GM12891 (cell line): ENCODE measurements at regions not wholly inside any gene's neighbourhood (a gene's known extent, or its start where the extent isn't known, plus 50 kb on each side); places are given as distances from the start of the nearest gene placed in this dataset.

Source experiments
- DNase-seq: peaks from one replicate; pipeline ENCODE4 v3.0.0; 2011; ENCODE audit warnings: low spot score; ENCODE audit not compliant: insufficient read length
- FAIRE-seq: peaks from 2 replicates; lab custom pipeline; 2011; peaks lifted over from hg19 to GRCh38; lab: Jason Lieb, UNC
- PAX5 ChIP-seq: IDR thresholded peaks from 2 replicates; pipeline ENCODE4 v1.6.1; 2011; ENCODE audit warnings: low read length, moderate library complexity, mild to moderate bottlenecking; ENCODE audit not compliant: insufficient read depth, severe bottlenecking
- POLR2A ChIP-seq: IDR thresholded peaks from 2 replicates; pipeline ENCODE4 v1.6.1; 2011; ENCODE audit warnings: low read depth, low read length, control low read depth
- POLR2AphosphoS5 ChIP-seq: IDR thresholded peaks from 2 replicates; pipeline ENCODE4 v1.6.1; 2011; ENCODE audit warnings: low read depth, low read length, control low read depth
- POU2F2 ChIP-seq: IDR thresholded peaks from 2 replicates; pipeline ENCODE4 v1.6.1; 2011; ENCODE audit warnings: low read depth, mild to moderate bottlenecking, control low read depth, low read length, moderate library complexity
- SPI1 ChIP-seq: IDR thresholded peaks from 2 replicates; pipeline ENCODE4 v1.6.1; 2011; ENCODE audit warnings: low read depth, low read length, control low read depth
- TAF1 ChIP-seq: IDR thresholded peaks from 2 replicates; pipeline ENCODE4 v1.6.1; 2011; ENCODE audit warnings: low read depth, low read length, control low read depth

DNA sequence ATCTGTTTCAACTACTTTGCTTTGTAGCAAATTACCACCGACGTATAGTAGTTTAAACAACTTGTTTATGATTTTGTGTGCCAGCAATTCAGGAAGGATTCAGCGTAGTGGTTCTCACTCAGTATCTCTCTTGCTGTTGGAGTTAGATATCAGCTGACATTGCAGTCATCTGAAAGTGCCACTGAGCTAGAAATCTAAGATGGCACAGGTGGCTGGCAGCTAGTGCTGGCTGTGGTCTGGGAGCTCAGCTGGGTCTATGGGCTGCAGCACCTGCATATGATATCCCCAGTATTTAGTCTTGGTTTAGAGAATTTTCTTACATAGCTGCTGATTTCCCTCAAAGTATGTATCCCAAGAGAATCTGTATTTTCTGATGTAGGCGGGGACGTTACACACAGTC lies 235.6 kb downstream of the SCG2 start:
- TF ChIP-seq POLR2AphosphoS5 (no peak), SPI1 (no peak), POU2F2 (no peak), POLR2A (no peak), TAF1 (no peak), PAX5 (no peak)
- no peak for DNase-seq
- no peak for FAIRE-seq

DNA sequence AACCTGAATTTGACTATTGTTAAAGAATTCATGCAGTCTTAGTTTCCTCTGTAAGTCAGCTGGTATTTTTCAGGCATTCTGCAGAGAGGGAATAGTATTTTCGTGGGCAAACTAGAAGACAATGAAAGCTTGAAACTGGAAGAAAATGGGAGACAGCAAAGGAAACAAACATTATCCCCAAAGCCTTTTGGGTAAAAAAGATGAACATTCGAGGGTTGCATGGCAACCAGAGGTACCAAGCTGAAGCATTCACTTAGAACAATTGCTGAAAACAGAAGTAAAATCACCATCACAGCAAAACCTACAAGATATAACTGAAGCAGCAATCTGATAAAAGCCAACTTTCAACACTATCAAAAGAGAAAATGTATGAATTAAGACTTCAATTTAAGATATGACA lies 233.7 kb downstream of the SCG2 start:
- DNase-seq: no peak
- no peak for TF ChIP-seq POLR2A
- TF ChIP-seq POU2F2: no peak
- TF ChIP-seq SPI1: no peak
- TF ChIP-seq POLR2AphosphoS5: no peak
- TF ChIP-seq PAX5: no peak
- TF ChIP-seq TAF1: no peak
- FAIRE-seq: no peak

DNA sequence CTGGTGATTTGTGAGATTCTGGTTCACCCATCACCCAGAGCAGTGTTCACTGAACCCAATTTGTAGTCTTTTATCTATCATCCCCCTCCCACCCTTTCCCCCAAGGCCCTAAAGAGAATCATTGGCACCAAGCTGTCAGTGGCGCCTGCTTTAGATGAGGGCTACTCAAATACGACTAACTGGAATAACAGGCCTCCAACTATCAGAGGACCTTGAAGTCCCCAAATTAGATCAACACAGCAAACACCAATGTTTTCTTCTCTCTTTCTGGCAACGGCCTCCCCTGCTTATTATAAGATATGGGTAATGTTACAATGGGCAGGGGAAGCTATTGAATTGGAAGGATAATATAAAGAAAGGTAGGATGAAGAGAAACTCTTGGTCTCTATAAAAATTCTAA lies 232.3 kb downstream of the SCG2 start:
- no peak for DNase-seq
- TF ChIP-seq POU2F2: no peak
- no peak for FAIRE-seq

DNA sequence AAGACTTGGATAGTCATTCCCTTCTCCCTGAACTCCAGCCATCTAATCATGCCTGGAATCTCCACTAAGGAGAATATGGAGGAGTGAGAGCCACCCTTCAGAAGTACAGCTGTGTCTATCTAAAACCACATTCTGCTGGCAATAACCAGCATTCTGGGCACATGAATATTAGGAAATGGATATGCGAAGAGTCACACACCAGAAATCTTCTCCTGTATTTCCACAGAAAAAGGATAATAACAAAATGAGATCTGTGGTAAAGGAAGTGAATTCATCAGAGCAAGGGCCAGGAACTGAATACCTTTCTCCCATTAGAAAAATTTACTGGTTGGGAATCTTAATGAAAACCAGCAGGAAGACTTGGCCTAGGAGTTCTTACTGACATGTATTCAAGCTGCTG lies 218.8 kb downstream of the SCG2 start:
- TF ChIP-seq TAF1 (no peak), POLR2AphosphoS5 (no peak), POU2F2 (no peak), POLR2A (no peak), SPI1 (no peak), PAX5 (no peak)
- FAIRE-seq (no peak), DNase-seq (no peak)

DNA sequence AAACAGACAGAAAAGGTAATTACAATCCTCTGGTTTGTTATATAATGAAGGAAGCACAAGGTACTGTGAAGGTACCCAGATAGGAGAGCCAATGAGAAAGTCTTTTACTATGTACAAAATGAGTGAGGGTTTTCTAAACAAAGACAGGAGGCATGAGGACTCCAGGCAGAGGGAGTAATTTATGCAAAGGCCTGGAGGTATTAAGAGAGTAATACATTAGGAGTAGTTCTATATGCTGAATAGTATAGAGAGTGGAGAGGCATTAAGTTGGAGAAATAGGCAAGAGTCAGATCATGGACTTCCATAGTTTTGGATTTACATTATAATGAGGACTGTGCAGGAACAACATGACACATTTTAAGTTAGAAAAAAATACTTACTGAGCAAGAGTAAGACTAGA lies 216.0 kb downstream of the SCG2 start:
- DNase-seq: no peak
- FAIRE-seq: no peak
- TF ChIP-seq POLR2A: no peak
- no peak for TF ChIP-seq POU2F2

DNA sequence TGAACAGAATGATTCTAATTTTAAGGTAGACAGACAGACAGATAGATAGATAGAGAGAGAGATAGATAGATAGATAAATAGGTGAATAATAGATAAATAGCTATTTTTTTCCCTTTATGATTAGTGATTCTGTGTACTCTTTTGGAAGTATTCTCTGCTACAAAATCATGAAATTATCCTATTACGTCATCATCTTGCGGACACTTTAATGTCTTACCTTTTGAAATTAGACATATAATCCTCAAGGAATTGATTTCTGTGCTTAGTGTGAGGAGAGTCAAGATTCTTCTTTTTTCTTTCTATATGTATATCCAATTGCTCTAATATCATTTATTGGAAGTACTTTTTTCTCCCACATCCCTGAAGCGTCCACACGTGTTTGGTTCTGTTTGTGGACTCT lies 215.2 kb downstream of the SCG2 start:
- TF ChIP-seq POLR2A: no peak
- TF ChIP-seq TAF1: no peak
- TF ChIP-seq POLR2AphosphoS5: no peak
- no peak for TF ChIP-seq SPI1
- no peak for TF ChIP-seq POU2F2
- TF ChIP-seq PAX5: no peak
- no peak for FAIRE-seq
- no peak for DNase-seq

DNA sequence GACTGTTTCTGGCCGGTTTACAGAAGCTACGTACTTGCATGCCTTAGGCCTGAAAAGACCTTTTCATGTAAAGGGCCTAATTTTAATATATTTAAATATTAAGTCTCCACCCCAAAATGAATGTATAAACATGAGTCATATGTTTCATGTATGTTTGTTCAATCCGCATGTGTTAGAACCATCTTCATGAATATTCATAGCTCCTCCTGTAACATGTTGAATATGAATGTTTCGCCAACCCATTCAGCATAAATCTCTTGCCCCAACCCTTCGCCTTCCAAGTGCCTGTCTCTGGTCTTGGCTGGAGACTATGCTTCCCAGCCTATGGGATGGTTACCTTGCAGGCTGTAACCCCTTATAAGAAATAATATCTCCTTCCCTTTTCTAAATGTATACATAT lies 212.5 kb downstream of the SCG2 start:
- FAIRE-seq: no peak
- DNase-seq: no peak
- no peak for TF ChIP-seq SPI1
- TF ChIP-seq POLR2AphosphoS5: no peak
- no peak for TF ChIP-seq POLR2A
- no peak for TF ChIP-seq PAX5
- TF ChIP-seq POU2F2: no peak
- no peak for TF ChIP-seq TAF1

DNA sequence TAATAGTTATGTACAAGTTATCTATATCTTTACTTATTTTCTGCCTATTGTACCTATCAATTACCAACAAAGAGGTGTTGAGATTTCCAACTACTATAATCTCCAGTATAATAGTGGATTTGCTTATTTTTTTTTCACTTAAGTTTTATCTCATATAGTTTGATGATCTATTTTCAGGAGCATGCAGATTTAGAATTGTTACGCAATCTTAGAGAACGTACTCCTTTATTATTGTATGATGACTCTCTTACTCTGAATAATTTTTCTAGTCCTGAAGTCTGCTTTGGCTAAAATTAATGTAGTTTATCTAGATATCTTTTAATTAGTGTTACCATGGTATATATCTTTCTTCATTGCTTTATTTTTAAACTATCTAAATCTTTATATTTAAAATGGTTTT lies 205.2 kb downstream of the SCG2 start:
- DNase-seq (no peak), FAIRE-seq (no peak)
- TF ChIP-seq TAF1 (no peak), SPI1 (no peak), POU2F2 (no peak), POLR2AphosphoS5 (no peak), POLR2A (no peak), PAX5 (no peak)

DNA sequence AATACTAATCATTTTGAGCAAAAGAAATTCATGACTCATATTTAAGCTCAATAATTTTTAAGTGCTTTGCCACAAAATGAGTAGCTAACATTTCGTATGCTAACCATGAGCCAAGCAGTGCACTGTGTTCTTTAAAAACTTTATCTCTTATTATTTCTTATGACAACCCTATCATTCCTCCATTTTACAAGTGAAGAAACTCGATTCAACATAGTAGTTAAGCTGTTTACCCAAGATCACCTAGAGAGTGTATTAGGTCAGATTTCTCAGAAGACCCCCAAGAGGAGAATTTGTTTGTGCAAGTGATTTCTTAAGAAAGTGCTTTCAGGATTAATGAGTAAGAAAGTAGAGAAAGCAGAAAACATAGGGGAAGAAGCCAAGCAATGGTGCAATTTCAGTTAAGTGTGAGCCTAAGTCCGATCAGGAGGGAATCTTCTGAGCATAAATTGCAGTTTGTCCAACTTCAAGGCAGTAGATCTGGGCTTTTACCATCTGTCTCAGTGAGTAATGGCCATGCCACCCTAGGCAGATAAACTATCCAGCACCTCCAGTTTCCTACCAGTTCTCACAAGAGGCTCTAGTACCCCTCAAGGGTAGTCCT lies 202.7 kb downstream of the SCG2 start:
- DNase-seq (no peak), FAIRE-seq (no peak)
- no peak for TF ChIP-seq PAX5
- TF ChIP-seq SPI1: no peak
- TF ChIP-seq POU2F2: no peak
- TF ChIP-seq TAF1: no peak
- no peak for TF ChIP-seq POLR2A
- TF ChIP-seq POLR2AphosphoS5: no peak

DNA sequence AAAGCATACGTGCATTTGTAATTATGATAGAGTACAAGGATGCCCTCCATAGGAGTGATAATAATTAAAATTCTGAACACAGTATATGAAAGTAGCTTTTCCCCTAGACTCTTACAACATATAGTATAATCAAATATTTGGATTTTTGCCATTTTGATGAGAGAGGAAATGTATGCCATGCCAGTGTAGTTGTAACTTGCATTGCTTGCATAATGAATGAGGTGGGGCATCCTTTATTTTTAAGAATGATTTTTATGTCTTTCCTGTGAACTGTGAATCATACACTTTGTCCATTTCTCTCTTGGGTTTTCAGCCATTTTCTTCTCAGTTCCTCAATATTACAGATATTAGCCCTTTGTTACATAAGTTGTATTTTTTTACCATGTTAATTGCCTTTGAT lies 197.5 kb downstream of the SCG2 start:
- DNase-seq (no peak), FAIRE-seq (no peak)
- TF ChIP-seq POLR2A (no peak), PAX5 (no peak), SPI1 (no peak), TAF1 (no peak), POLR2AphosphoS5 (no peak), POU2F2 (no peak)

DNA sequence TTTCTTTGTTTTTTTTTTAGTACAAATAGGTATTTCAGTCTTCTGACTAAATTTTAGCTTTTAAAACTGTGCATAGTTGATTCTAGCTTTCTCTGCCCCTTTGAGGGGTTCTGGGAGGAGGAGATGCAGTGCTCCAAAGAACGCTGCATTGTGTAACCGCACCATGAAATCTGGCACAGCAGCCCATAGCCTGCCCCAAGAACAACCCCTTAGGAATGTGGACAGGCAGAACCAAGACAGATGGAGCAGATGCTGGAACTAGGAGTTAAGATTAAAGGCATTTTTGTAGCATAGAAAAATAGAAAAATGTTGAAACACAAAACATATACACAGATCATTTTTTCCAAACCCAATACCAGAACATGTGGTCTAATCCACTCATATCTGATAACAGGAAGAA lies 187.5 kb downstream of the SCG2 start:
- TF ChIP-seq POLR2A: no peak
- FAIRE-seq (no peak), DNase-seq (no peak)

DNA sequence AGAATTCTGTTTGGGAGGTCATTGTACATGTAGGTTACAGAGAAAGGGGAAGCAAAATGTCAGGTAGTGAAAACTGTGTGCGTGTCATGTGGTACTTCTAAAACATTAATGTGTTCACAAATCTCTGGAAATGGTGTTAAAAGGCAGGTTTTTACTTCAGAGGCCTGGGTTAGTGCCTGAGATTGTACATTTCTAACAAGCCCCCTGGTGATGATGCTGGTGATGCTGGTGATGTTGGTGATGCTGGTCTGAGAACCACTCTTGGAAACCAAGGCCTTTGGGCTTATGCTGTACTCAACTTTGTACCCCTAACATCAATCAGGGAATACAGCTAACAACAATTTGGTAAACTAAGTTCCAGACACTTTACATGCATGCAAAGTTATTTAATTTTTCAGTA lies 187.1 kb downstream of the SCG2 start:
- FAIRE-seq: no peak
- TF ChIP-seq TAF1: no peak
- no peak for TF ChIP-seq POU2F2
- no peak for TF ChIP-seq SPI1
- TF ChIP-seq PAX5: no peak
- TF ChIP-seq POLR2AphosphoS5: no peak
- TF ChIP-seq POLR2A: no peak
- no peak for DNase-seq
